Erythroblast (primary cell): ENCODE measurements at regions not wholly inside any gene's neighbourhood (a gene's known extent, or its start where the extent isn't known, plus 50 kb on each side); places are given as distances from the start of the nearest gene placed in this dataset.

Experiments used
- GATA1 ChIP-seq: IDR thresholded peaks from 2 replicates; pipeline ENCODE4 v1.6.1; 2011; ENCODE audit warnings: low read depth, mild to moderate bottlenecking, control low read depth, low read length, moderate library complexity
- POLR2A ChIP-seq: IDR thresholded peaks from 2 replicates; pipeline ENCODE4 v1.6.1; 2011; ENCODE audit warnings: mild to moderate bottlenecking, low read length

DNA sequence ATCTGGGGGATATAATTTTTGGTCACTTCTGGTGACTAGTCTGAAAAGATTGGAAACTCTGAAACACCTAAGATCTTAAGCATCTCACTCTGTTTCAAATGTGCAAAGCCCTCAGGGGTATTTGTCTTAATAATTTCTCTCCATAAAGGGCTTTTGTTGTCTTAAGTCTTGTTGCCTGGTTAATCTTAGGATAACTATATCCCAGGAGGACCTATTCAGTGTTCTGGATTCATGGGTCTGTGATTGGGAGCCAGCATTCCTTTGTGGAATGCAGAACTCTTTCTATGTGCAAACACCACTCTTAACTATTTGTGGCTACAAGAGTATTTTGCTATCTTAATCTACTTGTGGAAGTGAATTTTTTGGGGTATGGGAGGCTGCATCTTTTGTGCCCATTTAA is 1573.0 kb upstream of the PRMT6 start:
- no peak for TF ChIP-seq POLR2A
- TF ChIP-seq GATA1: no peak
